ENCODE measurements at regions not wholly inside any gene's neighbourhood (a gene's known extent, or its start where the extent isn't known, plus 50 kb on each side); places are given as distances from the start of the nearest gene placed in this dataset.

DNA sequence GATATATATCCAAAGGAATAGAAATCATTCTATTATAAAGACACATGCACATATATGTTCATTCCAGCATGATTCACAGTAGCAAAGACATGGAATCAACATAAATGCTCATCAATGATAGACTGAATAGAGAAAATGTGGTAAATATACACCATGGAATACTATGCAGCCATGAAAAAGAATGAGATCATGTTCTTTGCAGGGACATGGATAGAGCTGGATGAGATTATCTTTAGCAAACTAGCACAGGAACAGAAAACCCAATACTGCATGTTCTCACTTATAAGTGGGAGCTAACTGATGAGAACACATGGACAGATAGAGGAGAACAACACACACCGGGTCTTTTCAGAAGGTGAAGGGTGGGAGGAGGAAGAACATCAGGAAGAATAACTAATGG is 1318.6 kb downstream of the PCDH19 start:
- no peak for TF ChIP-seq POLR2A (IDR thresholded peaks at IDR 0.05; ENCODE audit: borderline replicate concordance, extremely low read depth, insufficient read depth, insufficient read length)
- TF ChIP-seq, protein P1, sequence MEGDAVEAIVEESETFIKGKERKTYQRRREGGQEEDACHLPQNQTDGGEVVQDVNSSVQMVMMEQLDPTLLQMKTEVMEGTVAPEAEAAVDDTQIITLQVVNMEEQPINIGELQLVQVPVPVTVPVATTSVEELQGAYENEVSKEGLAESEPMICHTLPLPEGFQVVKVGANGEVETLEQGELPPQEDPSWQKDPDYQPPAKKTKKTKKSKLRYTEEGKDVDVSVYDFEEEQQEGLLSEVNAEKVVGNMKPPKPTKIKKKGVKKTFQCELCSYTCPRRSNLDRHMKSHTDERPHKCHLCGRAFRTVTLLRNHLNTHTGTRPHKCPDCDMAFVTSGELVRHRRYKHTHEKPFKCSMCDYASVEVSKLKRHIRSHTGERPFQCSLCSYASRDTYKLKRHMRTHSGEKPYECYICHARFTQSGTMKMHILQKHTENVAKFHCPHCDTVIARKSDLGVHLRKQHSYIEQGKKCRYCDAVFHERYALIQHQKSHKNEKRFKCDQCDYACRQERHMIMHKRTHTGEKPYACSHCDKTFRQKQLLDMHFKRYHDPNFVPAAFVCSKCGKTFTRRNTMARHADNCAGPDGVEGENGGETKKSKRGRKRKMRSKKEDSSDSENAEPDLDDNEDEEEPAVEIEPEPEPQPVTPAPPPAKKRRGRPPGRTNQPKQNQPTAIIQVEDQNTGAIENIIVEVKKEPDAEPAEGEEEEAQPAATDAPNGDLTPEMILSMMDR (IDR thresholded peaks at IDR 0.05 in 2 of 3, conservative IDR thresholded peaks at IDR 0.05 in 1 of 3; ENCODE audit: borderline replicate concordance in 1 of 3, insufficient read depth in 1 of 3, low read depth in 2 of 3, low read length in 2 of 3): no peak
- no peak for TF ChIP-seq EZH2 (IDR thresholded peaks at IDR 0.05)
- TF ChIP-seq EZH2phosphoT487 (IDR thresholded peaks at IDR 0.05; ENCODE audit: borderline replicate concordance): no peak
- TF ChIP-seq, protein P2, sequence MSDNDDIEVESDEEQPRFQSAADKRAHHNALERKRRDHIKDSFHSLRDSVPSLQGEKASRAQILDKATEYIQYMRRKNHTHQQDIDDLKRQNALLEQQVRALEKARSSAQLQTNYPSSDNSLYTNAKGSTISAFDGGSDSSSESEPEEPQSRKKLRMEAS (IDR thresholded peaks at IDR 0.05): no peak
- TF ChIP-seq YY1 (IDR thresholded peaks at IDR 0.05; ENCODE audit: extremely low read depth, insufficient replicate concordance, low read depth, low read length): no peak
- TF ChIP-seq, protein P3, sequence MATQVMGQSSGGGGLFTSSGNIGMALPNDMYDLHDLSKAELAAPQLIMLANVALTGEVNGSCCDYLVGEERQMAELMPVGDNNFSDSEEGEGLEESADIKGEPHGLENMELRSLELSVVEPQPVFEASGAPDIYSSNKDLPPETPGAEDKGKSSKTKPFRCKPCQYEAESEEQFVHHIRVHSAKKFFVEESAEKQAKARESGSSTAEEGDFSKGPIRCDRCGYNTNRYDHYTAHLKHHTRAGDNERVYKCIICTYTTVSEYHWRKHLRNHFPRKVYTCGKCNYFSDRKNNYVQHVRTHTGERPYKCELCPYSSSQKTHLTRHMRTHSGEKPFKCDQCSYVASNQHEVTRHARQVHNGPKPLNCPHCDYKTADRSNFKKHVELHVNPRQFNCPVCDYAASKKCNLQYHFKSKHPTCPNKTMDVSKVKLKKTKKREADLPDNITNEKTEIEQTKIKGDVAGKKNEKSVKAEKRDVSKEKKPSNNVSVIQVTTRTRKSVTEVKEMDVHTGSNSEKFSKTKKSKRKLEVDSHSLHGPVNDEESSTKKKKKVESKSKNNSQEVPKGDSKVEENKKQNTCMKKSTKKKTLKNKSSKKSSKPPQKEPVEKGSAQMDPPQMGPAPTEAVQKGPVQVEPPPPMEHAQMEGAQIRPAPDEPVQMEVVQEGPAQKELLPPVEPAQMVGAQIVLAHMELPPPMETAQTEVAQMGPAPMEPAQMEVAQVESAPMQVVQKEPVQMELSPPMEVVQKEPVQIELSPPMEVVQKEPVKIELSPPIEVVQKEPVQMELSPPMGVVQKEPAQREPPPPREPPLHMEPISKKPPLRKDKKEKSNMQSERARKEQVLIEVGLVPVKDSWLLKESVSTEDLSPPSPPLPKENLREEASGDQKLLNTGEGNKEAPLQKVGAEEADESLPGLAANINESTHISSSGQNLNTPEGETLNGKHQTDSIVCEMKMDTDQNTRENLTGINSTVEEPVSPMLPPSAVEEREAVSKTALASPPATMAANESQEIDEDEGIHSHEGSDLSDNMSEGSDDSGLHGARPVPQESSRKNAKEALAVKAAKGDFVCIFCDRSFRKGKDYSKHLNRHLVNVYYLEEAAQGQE (IDR thresholded peaks at IDR 0.05; ENCODE audit: low read depth): no peak
- TF ChIP-seq POLR2AphosphoS5 (IDR thresholded peaks at IDR 0.05; ENCODE audit: low read depth, low read length): no peak
- TF ChIP-seq SP1 (IDR thresholded peaks at IDR 0.05; ENCODE audit: low read depth): no peak
- no peak for TF ChIP-seq TCF7L2 (IDR thresholded peaks at IDR 0.05; ENCODE audit: borderline replicate concordance, extremely low read depth, insufficient read depth, insufficient read length)
- TF ChIP-seq CBX3 (IDR thresholded peaks at IDR 0.05; ENCODE audit: low read depth): no peak
- TF ChIP-seq, protein P4, sequence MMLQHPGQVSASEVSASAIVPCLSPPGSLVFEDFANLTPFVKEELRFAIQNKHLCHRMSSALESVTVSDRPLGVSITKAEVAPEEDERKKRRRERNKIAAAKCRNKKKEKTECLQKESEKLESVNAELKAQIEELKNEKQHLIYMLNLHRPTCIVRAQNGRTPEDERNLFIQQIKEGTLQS (IDR thresholded peaks at IDR 0.05): no peak
- TF ChIP-seq SIN3A (IDR thresholded peaks at IDR 0.05; ENCODE audit: low read depth): no peak
- TF ChIP-seq EGR1 (IDR thresholded peaks at IDR 0.05; ENCODE audit: low read depth): no peak
